HS-5 (cell line): ENCODE measurements at regions not wholly inside any gene's neighbourhood (a gene's known extent, or its start where the extent isn't known, plus 50 kb on each side); places are given as distances from the start of the nearest gene placed in this dataset.

Experiments used
- DNase-seq: peaks from one replicate; pipeline ENCODE4 v3.0.0-alpha.2; 2012; ENCODE audit warnings: low read depth

DNA sequence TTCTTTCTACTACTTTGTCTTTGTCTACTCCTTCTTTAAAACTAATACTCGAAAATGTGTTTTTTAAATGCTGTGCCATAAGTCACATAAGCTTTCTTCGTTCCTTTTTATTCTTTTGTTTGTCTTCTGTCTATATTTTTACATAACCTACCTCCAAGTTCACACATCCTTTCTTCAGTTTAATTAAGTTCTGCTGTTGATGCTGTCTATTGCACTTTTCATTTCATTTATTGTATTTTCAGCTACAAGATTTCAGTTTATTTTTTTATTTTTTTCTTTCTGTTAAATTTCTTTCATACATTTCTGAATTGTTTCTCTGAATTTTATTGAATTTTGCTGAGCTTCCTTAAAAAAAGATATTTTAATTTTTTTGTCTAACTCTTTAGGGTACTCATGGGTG is 878.2 kb downstream of the MAT2B start:
- DNase-seq, result no peak

DNA sequence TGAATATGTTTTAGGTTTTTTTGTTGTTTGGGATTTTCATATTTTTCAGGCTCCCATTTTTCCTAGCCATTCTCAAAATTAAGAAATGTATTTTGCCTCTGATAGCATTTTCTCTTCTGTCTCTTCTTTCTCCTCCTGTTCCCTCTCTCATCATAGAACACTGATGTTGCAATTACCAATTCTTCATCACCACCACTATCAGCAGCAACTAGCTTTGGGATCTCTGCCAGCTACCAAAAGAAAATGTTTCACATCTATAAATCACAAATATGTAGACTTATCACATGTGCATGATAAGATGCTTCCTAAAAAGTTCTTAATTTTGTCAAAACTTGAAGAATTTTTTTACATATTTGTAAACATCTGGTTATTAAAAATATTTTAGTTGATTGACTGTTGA is 887.1 kb downstream of the MAT2B start:
- DNase-seq, result no peak

DNA sequence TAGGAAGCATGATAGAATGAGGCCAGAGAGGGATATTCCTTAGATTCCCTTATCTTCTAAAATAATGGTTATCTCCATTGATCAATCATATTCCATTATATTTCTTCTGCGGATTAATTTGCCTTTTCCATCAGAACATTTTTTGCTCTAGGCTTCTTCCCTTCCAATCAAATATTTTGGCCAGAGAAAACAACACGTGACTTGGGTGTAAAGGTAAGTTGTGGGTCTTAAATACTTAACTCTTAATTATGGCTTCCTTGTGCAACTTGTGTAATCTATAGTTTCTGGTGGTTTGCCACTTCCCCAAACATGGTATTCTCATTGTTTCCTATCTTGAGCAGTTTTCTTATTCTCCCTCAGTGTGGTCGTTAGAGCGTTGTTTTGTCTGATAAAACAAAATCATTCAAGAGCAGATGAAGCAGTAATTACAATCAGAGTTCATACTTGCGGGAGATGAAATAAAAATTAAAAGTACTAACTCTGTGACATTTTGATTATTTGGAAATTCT is 889.3 kb downstream of the MAT2B start:
- DNase-seq, result no peak

DNA sequence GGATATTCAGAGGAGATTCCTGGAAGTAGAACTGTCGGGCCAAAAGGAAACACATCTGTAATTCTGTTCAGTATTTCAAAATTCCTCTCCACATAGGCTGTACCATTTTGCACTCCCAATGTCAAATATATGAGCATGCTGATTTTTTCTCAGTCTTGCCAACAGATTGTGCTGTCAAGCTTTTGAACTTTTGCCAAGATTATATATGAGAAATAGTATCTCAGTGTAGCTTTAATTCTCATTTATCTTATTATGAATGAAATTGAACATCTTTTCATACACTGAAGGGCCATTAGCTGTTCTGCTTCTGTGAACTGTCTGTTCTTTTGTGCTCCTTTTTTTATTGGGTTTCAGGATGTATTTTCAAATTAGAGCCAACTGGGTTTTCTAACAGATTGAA is 907.1 kb downstream of the MAT2B start:
- DNase-seq, result no peak

DNA sequence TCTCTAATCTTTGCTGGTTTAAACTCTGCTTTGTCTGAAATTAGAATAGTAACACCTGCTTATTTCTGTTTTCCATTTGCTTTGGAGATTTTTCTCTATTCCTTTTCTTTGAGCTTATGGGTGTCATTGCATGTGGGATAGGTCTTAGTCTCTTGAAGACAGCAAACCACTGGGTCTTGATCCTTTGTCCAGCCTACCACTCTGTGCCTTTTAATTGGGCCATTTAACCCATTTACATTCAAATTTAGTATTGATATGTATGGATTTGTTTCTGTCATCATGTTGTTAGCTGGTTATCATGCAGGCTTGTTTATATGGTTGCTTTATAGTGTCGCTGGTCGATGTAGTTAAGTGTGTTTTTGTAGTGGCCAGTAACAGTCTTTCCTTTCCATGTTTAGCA is 914.7 kb downstream of the MAT2B start:
- no peak for DNase-seq

DNA sequence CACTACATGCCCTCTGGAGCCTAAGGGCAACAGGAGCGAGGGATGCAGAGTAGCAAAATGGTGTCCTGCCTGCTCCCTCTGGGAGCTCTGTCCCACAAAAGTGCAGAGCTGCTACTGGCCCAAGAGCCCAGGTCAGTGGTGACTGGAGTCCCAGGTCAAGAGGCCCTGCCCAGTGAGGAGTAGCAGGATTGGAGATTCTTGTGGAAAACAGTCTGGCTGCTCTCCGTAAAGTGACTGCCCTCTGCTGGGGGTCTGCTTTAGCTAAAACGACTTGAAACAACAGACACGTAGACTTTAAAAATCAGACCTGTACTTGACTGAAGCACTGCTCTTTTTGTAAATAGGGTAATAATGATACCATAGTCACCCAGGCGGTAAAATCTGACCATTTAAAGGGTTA is 917.0 kb downstream of the MAT2B start:
- no peak for DNase-seq

DNA sequence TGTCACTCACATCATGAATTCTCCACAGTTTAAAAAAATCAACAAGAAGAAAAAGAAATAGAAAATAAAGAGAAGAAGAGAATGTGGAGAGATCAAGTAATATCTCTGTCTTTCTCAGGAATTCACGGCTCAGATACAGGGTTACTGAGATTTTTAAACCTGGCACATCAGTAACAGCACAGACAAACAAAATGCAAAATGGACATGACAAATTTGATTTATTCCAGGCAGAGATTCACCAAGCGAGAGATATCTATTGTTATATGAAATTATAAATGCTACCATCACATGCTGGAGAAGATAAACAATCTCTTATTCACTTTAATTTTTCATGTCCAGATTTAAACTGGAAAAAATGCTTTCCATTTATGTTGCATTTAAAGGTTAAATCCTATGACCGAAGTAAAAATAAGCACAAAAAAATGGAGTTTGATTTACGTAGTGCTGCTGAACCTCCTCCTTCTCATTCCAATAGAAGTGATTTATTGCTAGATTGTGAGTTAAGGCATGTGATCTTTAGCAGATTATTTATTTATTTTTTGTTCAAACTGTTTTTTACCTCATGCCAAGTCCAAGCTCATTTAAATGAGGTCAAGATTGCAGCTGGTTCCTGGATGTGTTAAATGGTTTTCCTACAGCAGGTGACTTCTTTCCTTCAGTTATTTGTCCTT is 926.4 kb downstream of the MAT2B start:
- DNase-seq, result no peak

DNA sequence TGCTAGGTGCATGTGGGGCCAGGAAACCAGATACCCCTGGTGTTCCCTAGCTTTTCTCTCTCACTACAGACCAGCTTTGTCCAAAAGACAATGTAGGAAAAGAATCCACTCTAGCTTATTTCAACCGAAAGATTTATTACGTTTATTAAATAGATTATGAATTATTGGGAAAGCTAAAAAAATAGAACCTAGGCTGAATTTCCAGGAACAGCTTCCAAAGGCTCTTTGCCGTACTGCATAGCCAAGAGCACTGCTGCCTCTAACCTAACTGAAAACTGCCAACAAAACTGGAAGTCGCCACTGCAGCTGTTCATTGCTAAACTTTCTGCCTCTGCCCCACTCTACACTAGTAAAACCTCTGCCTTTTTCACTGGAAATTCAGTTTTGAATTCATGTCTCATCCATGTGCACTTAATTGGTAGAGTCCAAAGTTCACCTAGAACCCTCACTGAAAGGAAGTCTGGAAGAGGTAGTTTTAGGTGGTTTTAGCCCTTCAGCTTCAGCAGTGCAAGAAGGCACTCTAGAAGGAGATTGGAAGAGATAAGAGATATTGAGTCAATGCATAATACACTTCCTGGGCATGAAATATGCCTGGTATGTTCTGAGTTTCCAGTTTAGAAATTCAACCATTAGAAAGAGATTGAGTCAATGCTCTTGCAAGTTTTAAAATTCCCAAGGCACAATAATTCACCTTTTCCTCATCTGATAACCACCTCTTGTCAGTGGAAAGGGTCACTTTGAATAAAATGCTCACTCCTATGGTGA is 927.9 kb downstream of the MAT2B start:
- no peak for DNase-seq

DNA sequence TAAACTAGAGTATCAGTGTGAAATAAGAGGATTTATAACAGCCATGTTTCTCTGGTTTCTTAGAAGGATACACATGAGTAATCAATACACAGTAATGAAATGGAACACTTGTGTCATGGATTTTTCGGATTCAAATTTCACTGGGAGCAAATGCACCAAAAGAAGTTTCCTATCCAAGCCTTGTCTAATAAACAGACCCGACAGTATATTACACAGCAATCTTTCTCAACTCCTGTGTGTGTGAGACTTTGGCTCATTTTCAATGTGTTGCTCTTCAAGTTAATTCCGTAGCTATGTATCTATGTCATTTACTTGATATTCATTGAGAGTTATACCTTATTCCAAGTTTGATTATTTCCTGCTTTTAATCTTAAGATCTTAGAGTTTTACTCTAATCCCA is 930.2 kb downstream of the MAT2B start:
- no peak for DNase-seq

DNA sequence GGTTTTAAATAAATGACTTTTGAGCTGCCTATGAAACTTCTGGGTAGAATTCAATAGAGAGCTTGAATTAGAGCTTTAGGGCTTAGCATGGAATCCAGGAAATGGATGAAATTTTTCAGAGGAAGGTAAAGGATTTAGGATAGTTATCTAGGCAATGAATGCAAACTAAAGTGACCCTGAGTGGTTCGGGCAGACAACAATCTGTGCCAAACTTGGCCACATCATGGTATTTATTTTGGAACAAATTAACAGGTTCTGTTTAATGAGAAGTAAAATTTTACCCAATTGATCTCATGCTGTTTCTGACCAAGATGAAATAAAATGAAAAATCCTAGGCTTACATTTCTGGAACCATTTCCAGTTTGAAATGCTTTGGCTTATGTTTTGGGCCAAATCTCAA is 934.4 kb downstream of the MAT2B start:
- DNase-seq, result no peak

DNA sequence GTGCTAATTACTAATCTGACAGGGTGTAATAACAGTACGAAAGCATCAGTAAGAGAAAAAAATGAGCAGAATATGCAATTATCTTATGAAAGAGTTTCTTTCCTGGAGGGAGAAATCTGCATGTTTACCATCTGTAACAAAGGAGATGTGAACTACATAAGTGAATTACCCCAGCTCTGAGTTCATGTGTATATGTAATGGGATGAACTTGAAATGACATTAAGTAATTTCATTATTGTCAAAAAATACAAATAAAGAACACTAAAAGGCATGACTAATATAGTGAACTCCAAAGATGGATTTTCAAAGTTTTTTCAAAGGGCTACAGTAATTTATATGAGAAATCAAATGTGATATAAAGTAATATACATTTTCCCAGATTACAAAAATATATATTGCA is 944.0 kb downstream of the MAT2B start:
- no peak for DNase-seq

DNA sequence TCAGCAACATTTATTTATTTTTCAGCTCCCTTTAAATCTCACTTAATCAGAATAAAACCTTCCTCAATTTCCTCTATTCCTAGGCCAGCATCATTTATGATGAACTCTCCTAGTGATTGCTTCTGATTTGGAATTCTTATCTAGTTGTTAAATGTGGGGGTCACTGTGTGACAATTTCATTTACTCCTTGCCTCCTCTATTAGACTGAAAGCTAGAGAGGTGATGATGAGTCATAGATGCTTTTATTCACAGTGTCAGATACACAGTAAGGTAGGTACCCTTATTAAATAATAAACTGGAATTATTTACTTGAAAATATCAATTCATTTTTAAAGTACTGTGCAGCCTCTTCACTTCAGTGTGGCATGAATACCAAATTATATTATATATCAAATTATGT is 960.6 kb downstream of the MAT2B start:
- DNase-seq, result no peak

DNA sequence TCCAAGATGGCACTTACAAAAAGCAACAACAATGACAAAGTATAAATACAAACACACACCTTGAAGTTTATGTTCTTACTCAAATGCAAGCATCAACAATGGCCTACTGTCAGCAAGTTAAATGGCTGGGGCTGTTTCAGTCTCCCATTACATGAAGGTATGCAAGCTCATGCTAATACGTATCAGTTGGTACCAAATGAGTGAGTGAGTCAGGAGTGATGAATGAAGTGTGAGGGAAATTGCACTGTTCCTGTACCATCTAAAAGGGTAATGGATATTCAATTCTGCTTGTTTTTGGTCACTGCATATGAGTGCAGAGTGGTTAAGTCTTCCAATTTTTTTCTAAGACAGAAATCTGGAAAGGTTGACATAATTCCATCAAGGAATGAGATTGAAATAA is 964.9 kb downstream of the MAT2B start:
- no peak for DNase-seq

DNA sequence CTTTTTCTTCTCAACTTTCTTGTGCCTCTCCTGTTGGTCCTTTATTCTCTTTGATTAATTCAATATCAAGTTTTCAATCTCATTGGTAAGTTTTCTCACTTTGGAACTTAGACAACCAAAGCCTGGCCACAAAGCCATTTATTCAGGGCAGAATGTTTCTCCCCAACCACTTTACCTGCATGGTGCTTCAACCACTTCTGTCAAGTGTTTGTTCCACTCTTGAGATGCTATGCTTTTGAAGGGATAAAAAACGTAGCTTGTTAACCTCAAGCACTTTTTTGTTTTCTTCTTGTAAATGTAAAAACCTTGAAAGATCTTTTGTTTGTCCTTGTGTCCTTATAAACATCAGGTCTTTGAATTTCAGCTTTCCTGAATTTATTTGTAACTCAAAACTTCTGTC is 966.7 kb downstream of the MAT2B start:
- DNase-seq, result no peak

DNA sequence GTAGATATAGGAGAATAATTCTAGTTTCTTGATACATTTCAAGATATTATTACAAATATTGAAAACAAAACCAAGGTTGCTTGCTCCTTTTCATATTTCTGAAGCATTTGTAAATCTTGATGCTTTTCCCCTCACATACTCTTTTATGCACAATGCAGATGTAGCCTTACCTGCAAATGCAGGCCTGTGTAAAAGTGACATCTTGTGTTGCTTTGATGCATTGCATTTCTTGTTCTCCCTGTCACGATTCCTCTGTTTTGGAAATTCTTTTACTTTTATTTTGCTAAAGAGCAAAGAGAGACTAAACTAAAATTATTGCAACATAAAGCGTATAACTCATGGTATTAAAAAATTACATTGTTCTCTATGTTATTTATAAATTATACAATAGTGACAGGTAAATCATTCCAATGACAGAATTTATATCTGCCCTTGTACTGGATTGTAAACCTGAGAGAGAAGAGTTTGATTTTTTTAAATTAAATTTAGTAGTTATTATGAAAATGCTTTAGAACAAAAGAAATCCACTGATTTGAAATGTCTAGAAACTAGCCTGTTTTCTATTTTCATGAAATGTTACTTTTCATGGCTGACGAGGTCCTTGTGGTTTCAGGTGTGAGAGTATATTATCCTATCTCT is 970.0 kb downstream of the MAT2B start:
- DNase-seq, result no peak

DNA sequence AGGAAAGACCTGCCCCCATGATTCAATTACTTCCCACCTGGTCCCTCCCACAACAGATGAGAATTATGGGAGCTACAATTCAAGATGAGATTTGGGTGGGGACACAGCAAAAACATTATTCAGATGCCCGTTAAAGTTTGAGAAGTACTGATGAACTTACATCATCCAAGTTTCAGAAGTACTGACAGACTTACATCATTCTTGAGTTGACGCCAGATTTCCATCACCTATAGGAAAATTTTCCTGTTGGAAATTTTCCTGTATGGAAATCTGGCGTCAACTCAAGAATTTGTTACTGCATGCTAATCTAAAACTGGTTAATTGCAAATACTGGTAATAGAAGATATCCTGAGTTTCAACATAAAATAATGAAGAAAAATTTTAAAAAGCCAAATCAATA is 975.9 kb downstream of the MAT2B start:
- no peak for DNase-seq

DNA sequence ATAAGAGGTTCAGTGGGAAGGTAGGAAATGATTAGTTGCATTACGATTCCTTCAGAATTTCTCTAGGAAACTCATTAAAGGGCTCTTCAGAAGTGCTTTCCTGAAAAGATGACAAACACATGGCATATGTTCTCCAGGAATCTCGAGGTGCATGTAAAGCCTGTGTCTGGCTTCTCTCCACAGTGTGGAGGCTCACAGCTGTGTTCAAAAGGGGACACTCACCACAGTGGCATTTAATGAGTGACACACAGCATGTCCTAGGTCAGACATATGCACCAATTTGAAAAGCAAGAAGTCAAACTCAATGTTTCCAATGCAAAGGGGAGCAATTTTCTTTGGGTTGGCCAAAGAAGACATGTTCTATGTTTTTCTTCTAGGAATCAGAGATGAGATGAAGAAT is 976.9 kb downstream of the MAT2B start:
- DNase-seq, result no peak

DNA sequence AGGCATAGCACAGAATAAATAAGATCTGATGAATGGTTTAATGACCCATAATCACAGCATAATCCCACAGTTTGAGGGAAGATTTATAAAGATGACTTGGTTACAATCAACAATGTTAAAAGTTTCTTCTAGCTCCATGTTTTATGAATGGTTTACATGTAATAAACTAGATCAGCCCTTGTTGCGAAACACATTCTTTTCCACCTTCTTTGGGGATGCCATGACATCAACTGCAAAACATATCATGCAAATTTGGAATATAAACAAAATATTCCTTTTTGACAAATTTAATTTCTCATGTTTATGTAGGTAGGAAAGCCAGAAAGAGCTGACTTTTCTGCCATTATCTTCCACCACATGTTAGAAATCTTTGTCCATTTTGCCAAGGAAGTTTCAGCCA is 979.5 kb downstream of the MAT2B start:
- DNase-seq, result no peak

DNA sequence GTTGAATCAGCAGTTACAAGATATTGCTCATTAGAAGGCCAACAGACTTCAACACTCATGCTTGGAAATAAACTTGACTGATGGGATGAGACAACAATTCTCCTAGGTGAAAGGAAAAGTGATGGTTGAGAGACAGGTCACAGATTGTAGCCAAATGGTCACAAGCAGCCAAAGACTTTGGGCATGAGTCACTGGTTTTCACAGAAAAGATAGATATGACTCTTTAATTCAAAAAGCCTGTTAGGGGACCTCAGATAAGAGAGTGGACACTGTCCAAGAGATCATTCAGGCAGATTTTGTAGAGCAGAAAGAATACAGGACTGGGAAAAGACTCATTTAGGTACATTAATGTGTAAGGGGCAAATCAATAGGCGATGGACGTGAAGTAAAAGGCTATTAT is 982.5 kb downstream of the MAT2B start:
- no peak for DNase-seq

DNA sequence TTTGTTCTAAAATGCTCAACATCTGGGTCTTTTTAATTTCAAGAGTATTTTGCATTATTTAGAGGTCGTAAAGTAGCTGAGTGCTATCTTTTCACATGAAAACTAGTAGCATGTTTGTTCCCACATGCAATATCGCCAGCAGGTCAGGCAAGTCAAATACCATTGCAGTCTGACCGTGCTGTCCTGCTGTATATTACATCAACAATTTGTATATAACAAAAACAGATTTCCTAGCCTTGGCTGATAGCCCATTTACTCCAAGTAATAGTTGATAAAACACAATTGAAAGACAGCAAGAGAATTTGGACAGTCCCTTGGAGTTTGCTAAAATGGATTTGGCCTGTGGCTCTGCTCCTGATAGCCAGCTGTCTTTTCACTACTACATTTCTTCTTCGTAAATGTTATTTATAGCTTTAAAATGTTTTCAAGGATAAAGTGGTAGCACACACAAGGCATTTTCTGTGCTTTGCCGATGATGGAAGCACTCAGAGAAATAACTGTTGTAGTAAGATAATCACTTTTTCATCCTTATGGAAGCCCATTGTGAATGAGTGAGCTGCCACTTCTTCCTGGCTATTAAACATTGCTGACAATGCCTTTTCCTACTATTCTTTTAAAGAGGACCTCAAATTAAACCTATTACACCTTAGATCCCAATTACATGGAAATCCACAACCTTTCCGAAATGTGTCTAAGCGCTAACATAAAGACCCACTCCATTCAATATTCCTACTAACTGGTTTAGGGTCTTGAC is 992.1 kb downstream of the MAT2B start:
- DNase-seq, result no peak

DNA sequence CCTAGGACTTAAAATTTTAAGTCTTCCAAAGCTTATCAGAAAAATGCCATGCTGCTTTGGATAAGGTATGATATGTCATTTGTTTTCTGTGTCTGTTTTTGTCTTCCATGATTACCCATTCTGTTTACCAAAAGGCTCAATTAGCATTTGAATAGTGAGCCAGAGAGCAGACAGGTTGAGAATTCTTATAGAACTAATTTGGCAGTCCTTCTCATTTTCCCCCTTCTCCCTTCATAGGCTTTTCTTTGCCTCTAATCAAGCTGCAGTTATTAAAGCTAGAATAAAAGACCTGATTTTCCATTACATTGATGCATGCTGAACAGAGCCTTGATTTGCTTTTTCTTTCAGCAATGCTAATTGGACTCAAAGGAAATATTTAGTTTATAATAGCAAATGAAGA is 993.0 kb downstream of the MAT2B start:
- no peak for DNase-seq

DNA sequence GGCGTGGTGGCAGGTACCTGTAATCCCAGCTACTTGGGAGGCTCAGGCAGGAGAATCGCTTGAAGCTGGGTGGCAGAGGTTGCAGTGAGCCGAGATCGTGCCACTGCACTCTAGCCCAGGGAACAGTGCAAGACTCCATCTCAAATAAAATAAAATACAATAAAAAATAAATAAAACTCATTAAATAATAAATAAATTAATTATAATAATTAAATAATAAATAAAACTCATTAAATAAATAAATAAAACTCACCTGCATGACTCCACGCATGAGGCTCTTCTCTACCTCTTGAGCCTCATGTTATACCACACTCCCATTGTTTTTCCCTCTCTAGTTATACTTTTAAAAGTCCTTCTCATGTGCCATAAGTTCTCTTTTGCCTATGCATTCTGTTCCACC is 995.4 kb downstream of the MAT2B start:
- no peak for DNase-seq

DNA sequence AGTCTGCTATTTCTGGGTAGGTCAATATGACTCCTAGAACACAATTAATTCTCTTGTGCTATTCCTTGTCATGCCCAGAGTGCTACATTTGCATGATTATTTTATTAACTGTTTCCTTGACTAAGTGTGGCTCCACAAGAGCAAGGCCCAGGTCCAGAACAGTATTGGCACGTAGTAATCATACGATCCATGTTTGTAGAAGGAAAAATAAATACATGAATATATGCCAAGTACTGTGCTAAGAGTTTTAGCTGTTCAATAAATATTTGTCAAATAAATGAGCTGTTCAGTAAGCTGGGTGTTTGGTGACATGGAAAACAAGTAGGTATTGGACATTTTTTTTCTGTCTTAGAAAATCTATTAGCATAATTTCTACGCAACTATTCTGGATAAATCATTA is 995.9 kb downstream of the MAT2B start:
- DNase-seq, result no peak
